ENCODE measurements at regions not wholly inside any gene's neighbourhood (a gene's known extent, or its start where the extent isn't known, plus 50 kb on each side); places are given as distances from the start of the nearest gene placed in this dataset.
"Not testable (repeated sequence)": the region's sequence is repeated elsewhere in the genome, so short reads cannot be mapped to it uniquely, and the experiment has no call there.

- DNase-seq (ENCODE audit: low read depth): no peak
Measured at GRCh38 chr2:239803102-239803765, 221.9 kb downstream of the NDUFA10 start.

DNA sequence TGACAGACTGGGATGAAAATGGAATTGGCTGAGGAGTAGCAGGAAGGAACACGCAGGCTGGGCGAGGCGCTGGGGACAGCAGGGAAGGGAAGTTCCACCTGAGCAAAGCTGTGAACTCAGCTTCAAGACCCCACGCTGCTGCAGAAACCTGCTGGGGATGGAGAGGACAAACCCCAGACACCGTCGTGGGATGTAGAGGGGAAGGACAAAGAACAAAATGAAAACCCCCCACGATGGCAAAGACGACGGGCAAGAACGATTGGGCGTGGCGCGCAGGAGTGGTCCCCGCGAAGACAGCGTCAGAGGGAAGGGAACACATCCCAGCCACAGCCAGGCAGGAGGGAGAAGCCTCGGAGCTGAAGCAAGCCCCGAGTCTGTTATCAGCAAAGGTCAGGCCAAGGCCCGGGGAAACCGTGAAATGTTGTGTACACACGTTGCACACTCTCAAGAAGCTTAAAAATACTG, 222.9 kb downstream of the NDUFA10 start:
- no peak for DNase-seq (ENCODE audit: low read depth)

DNA sequence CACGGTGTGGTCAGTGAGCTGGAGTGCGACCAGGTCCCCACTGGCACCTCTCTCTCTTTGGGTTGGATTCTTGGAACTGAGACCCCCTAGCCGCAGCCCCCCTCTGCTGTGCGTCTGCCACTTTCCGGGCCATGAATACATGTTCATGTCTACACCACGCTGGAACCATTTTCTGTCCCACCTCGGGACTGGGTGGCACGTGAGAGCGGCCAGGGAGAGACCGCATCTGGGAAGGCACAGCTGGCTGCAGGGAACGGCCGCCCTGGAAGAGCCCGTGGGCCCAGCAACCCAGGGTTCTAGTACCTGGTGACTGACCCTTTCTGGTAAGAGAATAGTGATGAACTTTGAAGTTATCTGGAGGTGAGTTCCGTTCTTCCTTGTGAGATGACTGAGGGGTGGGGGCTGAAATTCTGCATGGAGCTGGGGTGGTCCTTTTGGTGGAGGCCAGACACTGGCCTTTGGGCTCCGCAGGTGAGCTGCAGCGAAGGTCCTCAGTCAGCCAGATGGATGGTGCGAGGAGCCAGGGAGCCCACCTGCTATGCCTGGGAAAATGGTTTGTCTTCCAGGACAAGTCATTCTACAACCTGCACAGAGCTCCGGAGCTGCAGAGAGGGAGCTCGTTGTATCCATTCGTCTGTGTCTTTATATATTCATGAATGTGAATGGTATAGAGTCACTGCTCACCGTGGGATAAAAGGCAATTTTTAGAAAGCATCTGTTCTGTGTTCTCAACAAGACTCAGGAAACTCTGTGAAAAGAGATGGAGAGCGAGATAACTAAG, 223.5 kb downstream of the NDUFA10 start:
- no peak for DNase-seq (ENCODE audit: low read depth)

DNA sequence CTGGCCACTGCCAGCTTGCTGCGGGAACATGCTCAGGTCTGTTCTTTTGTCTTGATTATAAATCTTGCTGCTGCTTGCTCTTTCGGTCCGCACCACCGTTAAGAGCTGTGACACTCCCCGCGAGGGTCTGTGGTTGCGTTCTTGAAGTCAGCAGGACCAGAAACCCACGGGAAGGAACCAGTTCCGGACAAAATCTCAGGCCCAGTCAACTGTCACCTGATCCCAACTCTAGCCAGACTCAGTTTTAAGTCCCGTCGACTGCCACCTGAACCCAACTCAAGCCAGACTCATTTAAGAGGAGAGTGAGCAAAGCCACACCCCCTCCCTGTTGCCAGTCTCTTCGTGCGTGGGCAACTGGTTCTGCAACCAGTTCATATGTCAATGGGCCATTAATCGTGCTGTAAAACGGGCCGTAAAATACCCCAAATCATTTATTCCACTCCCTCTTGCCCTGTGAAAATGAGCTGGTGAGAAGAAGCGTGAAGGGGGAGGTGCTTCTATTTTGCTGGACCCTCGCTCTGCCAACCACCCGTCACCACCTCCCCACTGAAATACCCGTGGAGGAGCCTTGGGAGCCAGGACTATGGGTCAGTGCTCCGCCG, 224.3 kb downstream of the NDUFA10 start:
- no peak for DNase-seq (ENCODE audit: low read depth)

GRCh38 chr2:239797316-239797715, 227.8 kb downstream of the NDUFA10 start:
- DNase-seq (ENCODE audit: low read depth): no peak

DNA sequence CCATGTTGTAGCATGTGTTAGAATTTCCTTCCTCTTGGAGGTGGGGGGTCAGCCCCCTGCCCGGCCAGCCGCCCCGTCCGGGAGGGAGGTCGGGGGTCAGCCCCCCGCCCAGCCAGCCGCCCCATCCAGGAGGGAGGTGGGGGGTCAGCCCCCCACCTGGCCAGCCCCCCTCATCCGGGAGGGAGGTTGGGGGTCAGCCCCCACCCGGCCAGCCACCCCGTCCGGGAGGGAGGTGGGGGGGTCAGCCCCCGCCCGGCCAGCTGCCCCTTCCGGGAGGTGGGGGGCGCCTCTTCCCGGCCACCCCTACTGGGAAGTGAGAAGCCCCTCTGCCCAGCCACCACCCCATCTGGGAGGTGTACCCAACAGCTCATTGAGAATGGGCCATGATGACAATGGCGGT, 229.4 kb downstream of the NDUFA10 start:
- not testable (repeated sequence) for DNase-seq (ENCODE audit: low read depth)

GRCh38 chr2:239793836-239794235, 231.3 kb downstream of the NDUFA10 start:
- no peak for DNase-seq (ENCODE audit: low read depth)

- DNase-seq (ENCODE audit: low read depth): no peak
Measured at GRCh38 chr2:239793086-239793485, 232.1 kb downstream of the NDUFA10 start.

- DNase-seq (ENCODE audit: low read depth): no peak
Measured at GRCh38 chr2:239792405-239793084, 232.6 kb downstream of the NDUFA10 start.

DNA sequence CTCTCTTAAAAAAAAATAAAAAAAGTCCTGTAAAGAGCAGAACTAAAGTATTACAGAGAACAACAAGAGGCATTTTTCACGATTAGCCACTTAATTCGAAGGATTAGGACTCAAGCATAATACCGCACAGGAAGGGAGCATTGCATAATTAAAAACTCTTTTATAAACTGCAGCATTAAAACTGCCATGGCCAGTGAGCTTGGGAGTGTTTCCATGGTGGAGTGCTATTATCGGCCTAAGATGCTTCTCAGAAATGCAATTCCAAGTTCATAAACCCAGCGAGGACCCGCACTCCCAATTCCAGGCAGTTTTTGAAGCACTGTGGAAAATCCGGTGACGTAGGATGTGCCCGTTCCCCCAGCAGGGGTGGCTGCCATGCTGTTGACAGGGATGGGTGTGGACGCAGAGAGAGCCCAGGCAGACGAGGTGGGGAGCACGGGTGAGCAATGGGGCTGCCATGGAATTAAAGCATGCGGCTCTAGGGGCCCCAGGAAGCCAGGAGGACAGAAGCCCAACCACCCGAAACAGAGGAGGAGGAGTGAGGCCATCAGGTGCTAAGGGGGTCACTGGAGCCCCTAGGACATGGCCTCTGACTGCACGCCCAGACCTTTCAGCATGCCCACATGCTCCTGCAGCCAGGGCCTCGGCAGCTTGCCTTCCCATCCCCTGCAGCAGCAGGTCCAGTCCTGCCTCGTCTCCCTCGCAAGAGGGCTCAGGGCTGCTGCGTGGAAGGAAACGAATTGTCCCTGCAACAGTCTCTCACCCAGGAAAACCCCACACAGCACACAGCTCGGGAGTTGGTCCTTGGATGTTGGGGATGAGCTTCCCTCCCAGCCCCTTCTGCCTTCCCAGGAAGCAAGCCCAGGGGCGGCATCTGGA, 233.4 kb downstream of the NDUFA10 start:
- DNase-seq (ENCODE audit: low read depth): no peak

DNA sequence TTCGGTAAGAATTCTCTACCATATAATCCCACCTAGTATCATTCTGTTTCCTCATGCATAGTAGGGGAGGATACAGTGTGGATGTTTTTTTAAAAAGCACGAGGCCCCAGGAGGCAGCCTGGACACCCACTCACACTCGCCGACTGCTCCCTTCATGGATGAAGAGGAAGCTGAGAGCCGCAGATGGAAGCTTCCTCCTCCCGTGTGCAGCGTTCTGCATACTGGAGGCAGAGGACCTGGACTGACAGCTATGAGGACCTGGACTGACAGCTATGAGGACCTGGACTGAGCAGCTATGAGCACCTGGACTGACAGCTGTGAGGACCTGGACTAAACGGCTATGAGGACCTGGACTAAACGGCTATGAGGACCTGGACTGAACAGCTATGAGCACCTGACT, 234.4 kb downstream of the NDUFA10 start:
- DNase-seq (ENCODE audit: low read depth): no peak

- no peak for DNase-seq (ENCODE audit: low read depth)
Measured at GRCh38 chr2:239790313-239790712, 234.8 kb downstream of the NDUFA10 start.

DNA sequence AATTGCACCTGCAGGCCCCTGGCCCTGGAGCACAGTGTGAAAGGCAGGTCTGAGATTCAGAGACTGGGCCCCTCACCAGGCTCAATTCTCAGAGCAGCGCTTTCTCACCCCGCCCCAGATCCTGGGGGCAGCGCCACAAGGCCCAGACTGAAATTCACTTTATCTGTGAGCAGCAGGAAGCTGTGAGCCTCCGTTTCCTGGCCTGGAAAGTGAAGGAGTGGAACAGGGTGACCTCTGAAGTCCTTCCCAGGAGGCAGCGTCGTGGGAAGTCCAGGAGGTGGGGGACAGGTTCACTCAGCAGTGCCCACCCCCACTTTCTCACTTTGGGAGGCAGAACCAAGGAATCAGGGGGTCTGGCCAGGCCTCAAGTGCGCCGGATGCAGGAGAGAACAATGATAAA, 235.4 kb downstream of the NDUFA10 start:
- no peak for DNase-seq (ENCODE audit: low read depth)

- no peak for DNase-seq (ENCODE audit: low read depth)
Measured at GRCh38 chr2:239788576-239789098, 236.5 kb downstream of the NDUFA10 start.

- no peak for DNase-seq (ENCODE audit: low read depth)
Measured at GRCh38 chr2:239787538-239788050, 237.5 kb downstream of the NDUFA10 start.

DNA sequence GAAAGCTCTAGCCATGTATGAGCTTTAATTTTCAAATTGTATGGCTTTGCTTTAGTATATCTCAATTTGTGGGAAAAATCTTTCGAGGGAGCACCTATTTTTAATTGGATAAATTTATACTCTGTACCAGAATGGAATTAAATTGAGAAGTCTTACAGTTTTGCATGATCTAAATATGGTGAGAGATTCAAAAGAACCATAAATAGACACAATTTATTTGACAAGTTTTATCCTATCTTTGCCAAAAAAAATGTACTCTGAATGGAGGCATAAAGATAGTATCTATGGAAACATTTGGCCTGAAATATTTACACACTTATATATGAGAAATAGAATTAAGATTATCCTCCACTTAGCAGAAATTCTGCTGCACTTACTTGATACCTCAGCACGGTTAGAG, 238.4 kb downstream of the NDUFA10 start:
- DNase-seq (ENCODE audit: low read depth): no peak

DNA sequence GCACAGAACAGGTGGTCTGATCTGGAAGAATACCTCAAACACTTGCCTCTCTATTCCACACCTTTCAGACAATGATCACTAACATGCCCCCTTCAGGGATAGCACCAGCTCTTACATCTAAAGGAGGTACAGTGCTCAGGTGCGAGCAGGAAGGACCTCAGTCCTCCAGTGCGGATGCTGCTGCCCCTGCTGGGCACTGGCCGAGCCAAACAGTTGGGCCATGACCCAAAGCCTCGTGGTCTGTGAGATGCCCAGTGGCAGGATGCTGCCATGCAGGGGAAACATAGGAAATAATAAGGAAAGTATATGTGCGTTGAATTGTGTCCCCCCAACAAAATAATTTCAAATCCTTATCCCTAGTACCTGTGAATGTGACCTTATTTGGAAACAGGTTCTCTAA, 243.7 kb downstream of the NDUFA10 start:
- no peak for DNase-seq (ENCODE audit: low read depth)

- no peak for DNase-seq (ENCODE audit: low read depth)
Measured at GRCh38 chr2:239780236-239780994, 244.7 kb downstream of the NDUFA10 start.

DNA sequence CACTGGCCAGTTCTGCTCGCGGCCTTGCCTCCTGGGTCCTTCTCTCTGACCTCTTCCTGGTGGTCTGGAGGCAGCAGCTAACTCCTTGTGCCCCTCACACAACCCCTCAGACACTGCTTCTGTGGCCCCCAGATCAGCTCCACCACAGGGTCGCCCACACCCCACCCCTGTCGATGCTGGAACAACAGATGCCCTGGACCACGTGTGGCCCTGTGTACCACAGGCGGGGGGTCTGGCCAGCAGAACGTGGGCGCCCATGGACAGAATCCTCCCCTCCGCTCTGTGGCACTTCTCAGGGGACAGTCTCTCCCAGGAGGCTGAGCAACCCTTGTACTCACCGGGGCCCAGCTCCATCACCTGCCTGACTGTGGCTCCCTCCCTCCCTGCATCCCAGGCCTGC, 245.6 kb downstream of the NDUFA10 start:
- no peak for DNase-seq (ENCODE audit: low read depth)

DNA sequence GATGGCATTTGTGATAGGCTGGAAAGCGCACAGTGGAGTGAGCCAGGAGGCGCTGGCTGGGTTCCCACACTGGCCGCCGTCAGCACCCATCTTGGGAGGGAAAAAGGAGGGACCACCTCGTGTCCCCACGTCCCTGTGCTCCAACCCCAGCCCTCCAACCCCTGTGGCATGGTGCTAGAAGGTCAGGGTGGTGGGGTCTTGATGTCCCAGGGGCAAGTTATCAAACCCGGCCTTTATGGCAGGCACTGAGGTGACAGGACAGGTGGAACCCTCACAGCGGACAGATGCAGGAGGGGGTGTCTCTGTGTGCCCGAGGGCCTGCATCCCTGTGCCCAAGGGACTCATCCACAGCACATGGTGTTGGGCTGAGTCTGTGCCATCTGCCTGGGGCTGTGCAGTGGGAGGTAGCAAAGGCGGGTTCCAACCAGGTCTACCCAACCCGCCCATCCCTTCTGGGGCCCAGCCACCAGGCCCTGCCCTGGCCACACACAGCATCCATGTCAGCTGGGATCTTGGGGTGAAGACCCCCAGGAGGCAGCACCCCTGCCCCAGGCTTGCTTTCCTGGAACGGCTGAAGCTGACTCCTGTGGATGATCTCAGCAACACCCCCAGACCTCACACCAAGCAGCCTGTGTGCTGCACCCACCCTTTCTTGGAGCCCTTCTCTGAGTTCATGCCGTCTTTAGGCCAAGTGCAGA, 246.1 kb downstream of the NDUFA10 start:
- DNase-seq (ENCODE audit: low read depth): no peak
